GM20000 (cell line): ENCODE measurements at regions not wholly inside any gene's neighbourhood (a gene's known extent, or its start where the extent isn't known, plus 50 kb on each side); places are given as distances from the start of the nearest gene placed in this dataset.
"Not testable (repeated sequence)": the region's sequence is repeated elsewhere in the genome, so short reads cannot be mapped to it uniquely, and the experiment has no call there.

Experiments
- DNase-seq: peaks from one replicate; pipeline ENCODE4 v3.0.0; 2012; ENCODE audit warnings: low spot score
- TF ChIP-seq, protein P1 (sequence below): IDR thresholded peaks from 2 replicates; pipeline ENCODE4 v1.5.1; 2012; ENCODE audit warnings: mild to moderate bottlenecking, control low read depth; ENCODE audit errors: extremely low read depth, missing control alignments

DNA sequence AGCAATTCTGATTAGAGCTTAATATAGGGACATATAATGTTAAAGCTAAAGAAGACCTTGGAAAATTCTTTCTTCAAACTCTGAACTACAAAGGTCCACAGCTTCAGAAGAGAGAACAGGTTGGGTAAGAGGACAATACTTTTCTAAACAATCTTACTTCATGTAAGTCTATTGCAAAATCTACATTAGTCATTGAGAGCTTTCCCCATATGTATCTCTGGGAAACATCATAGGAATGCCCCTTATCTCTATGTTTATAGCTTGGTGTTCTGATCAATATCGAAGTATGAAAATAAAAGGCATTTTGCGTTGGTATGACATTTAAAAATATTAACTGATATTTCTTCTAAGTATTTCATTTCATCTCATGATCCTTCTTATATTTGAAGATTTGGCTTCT, 962.6 kb downstream of the AACS start:
- TF ChIP-seq, protein P1, sequence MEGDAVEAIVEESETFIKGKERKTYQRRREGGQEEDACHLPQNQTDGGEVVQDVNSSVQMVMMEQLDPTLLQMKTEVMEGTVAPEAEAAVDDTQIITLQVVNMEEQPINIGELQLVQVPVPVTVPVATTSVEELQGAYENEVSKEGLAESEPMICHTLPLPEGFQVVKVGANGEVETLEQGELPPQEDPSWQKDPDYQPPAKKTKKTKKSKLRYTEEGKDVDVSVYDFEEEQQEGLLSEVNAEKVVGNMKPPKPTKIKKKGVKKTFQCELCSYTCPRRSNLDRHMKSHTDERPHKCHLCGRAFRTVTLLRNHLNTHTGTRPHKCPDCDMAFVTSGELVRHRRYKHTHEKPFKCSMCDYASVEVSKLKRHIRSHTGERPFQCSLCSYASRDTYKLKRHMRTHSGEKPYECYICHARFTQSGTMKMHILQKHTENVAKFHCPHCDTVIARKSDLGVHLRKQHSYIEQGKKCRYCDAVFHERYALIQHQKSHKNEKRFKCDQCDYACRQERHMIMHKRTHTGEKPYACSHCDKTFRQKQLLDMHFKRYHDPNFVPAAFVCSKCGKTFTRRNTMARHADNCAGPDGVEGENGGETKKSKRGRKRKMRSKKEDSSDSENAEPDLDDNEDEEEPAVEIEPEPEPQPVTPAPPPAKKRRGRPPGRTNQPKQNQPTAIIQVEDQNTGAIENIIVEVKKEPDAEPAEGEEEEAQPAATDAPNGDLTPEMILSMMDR: no peak
- DNase-seq: no peak

DNA sequence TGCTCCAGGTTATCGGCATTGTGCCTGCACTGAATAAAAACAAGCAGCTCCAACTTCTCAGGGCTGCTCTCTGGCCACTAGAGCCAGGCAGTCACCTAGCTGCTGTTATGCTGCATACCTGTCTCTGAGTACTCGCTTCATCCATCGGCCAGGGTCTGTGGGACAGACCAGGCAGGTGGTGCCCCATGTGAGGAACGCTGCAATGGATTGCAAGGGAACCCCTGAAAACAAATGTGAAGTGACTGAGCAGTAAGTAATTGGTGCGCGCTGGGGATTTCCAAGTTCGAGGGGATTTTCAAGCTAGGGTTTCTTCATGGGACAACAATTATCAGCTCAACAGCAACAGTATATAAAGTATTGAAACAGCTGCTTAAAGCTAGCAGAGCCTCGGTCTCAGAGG, 965.3 kb downstream of the AACS start:
- DNase-seq: no peak
- TF ChIP-seq, protein P1: no peak

DNA sequence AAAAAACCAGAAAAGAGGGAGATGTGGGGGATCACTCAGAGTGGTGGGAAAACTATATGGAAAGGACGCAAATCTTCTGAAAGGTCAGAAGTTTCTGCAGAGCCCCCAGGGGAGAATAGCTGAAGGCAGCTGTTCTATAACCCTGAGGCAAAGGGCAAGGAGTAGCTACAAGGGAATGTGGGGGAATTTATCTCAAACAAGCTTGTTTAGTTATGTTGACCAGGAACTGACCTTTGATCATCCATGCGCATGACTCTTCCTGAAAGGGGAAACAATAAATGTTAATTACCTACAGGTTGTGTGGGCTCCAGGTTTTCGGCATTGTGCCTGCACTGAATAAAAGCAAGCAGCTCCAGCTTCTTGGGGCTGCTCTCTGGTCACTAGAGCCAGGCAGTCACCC, 968.5 kb downstream of the AACS start:
- DNase-seq: no peak
- TF ChIP-seq, protein P1: no peak

- no peak for DNase-seq
- TF ChIP-seq, protein P1: no peak
Measured at GRCh38 chr12:126036348-126036747, 971.1 kb downstream of the AACS start.

DNA sequence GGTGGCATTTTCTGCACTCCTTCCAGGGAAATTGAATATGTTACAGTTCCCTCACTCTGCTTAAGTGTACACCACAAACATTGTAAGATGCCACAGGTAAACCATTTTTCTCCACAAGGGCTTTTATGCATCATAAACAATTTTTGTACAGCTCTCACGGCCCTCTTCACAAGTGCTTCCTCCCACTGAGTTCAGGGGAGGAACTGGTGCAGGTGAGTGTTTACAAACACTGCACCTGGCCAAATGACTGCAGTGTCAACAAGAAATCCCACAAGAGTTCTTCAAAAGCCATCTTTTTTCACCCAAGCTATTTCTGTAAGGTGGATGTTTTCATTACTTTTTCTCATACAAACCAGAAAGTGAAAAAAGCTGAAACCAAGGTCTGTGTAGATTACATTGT, 973.2 kb downstream of the AACS start:
- TF ChIP-seq, protein P1: no peak
- no peak for DNase-seq

DNA sequence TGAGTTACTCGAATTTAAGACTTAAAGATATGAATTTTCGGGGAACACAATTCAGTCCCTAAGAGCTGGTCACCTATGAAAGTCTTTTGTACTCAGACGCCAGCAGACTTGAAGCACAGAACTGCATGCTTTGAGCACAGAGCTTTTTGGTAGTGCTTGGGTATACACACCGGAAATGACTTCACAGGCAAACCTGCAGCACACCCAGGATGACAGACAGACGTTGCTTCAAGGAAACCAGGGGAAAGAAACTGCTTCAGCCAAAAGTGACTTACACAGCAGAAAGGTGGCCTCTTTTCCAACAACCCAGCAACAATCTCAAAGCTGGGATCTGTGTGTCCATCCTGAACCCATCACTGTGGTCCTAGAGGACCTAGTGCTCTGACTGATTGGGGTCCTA, 975.1 kb downstream of the AACS start:
- TF ChIP-seq, protein P1: no peak
- no peak for DNase-seq

- TF ChIP-seq, protein P1: no peak
- no peak for DNase-seq
Measured at GRCh38 chr12:126042286-126042685, 977.1 kb downstream of the AACS start.

- DNase-seq: not testable (repeated sequence)
Measured at GRCh38 chr12:126049501-126049900, 984.3 kb downstream of the AACS start.
